Globus pallidus (tissue), 1 donor: ENCODE measurements at regions not wholly inside any gene's neighbourhood (a gene's known extent, or its start where the extent isn't known, plus 50 kb on each side); places are given as distances from the start of the nearest gene placed in this dataset.

Source experiments
- DNase-seq: peaks from one replicate; pipeline ENCODE4 v3.0.0-alpha.2; 2015; ENCODE audit warnings: low spot score

DNA sequence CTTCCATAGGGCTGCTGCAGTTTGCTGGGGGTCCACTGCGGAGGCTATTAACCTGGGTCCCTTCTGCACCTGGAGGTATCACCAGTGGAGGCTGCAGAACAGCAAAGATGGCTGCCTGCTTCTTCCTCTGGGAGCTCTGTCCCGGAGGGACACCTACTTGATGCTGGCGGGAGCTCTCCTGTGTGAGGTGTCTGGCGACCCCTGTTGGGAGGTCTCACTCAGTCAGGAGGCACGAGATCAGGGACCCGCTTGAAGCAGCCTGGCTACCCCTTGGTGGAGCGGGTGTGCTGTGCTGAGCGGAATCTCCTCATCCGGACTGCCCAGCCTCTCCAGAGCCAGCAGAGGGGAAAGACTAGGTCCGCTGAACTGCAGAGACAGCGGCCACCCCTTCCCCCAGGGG is 56.0 kb upstream of the CTXND1 start:
- DNase-seq, result no peak

DNA sequence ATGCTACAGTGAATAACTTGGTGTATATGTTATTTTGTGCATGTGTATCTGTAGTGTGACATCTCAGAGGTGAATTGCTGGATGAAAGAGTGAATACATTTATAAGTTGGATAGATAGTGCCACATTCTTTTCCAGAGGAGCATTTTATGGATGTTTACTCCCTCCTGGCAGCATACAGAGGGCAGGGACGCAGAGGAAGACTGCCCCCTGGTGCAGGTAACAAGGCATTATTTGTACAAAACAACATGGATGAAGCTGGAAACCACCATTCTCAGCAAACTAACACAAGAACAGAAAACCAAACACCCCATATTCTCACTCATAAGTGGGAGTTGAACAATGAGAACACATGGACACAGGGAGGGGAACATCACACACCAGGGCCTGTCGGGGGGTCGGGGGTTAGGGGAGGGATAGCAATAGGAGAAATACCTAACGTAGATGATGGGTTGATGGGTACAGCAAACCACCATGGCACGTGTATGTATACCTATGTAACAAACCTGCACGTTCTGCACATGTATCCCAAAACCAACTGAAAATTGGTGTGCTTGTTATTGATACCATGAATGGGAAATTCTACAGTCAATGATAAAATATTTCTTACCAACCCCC is 57.9 kb upstream of the CTXND1 start:
- no peak for DNase-seq

DNA sequence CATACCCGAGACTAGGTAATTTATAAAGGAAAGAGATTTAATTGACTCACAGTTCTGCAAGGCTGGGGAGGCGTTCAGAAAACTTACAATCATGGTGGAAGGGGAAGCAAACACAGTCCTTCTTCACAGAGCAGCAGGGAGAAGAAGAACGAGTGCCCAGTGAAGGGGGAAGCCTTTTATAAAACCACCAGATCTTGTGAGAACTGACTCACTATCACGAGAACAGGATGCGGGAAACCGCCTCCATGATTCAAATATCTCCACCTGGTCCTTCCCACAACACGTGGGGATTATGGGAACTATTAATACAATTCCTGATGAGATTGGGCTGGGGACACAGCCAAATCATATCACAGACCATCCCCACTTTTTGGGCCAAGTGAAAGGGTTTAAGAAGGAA is 58.8 kb upstream of the CTXND1 start:
- no peak for DNase-seq

DNA sequence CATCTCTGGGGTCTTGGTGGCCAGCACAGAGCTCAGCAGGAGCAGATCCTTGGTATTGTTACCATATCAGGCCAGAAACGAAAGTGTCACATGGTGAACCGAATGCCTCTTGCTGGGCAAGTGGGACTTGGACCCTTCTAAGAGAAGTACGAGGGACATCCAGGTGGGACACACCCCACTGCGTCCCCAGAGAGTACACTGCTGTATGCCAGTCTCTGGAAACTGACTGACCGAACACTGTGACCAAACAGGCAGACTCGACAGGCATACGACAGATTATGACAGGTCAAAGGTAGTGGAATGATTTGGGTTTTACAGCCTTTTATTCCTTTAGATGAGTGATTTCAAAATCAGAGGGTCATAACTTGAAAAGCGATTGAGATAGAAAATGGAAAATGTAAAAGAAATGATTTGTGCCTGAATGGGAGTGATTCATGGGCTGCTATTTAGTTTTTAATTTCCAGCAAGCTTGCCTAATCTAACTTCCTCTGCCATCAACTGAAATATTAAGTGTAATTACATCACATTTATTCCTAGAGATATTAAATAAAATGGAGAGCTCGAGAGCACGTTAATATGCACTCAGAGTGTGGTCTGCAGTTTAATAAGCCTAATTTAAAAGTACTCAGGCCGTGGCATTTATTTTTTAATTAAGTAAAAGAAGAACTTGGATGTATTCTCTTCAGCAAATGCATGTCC is 63.4 kb upstream of the CTXND1 start:
- DNase-seq, result no peak

DNA sequence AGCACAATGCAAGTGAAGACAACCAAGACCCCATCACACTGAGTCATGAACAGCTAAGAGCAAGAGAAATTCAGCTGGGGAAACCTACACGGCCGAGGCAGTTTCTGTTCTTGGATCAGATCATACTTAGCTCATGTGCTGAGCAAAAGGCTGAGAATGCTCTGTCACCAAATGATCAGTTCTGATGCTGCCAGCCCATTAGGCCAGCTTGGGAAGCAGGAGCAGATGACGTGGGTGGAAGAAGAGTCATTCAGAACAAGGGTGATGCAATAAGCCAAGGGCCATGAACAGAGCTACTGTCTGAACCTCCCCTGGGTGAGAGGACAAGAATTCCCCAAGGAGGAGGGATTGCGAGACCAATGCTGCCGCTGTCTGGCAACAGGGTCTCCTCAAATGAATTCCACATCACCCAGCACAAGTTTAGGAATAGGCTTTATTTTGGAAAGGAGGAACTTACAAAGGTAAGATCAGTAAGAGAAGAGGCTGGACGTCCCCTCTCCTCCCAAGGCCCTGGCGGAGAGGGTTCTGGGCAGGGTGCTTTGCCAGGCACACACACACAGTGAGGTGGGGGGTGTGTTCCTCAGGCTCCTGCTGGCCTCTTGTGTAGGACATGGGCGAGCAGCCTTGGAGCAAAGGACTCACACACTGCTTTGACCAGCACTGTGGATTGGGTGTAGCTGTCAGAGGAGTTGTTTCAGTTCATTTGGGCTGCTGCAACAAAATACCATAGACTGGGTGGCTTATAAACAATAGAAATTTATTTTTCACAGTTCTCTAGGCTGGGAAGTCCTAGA is 65.6 kb upstream of the CTXND1 start:
- peak; percentile 10 for DNase-seq

DNA sequence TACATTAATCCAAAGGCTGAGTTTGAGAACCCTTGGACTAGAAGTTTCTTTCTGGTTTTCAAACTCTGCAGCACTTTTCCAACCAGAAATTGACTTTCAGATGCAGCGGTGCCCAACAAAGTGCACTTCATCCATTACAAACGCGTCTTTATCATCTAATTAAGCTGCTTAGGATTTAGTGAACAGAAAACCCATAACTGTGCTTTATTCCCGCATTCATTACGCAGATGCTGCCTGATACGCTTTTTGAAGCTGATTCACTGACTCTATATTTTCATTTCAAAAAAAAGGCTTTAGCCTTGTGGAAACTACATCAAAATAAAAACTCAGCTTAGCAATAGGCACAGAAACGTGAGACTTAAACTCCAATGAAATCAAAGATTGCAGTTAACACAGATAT is 69.8 kb upstream of the CTXND1 start:
- no peak for DNase-seq

DNA sequence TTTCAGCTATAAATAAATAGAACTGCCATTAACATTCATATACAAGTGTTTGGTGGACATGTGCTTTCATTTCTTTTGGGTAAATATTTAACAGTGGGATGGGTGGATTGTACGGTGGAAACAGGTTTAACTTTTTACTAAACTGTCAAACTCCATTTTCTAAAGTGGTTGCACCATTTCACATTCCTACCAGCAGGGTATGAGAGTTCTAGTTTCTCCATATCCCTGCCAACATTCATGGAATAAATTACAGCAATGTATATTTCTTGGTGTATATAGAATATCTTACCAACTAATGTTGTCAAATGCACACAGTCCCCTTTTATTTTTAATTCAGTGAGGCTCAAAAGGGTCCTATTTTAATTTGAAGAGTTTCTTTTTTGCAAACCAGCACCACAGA is 71.3 kb upstream of the CTXND1 start:
- DNase-seq, result no peak

DNA sequence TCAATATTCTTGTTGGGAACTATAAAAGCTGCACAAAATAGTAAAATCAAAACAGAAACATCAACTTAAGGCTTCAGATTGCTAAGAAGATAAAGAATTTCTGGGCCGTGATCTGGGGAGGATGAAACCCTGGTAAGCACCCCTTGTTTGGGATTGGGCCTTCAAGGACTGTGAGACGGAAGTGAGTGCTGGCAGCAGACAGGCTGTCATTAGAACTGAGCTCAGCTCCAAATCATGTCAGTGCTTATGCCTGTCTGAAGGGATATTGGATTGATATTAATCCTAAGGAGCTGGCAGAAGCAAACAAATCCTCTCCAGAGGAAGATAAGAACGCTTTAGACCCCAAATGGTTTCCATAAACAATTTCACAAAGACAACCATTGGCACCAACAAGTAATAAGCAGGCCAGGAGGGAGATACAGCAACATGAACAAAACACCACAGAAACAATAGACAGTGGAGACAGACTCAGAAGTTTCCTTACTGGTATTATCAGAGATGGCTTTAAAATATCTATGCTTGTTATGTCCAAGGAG is 72.6 kb upstream of the CTXND1 start:
- no peak for DNase-seq

DNA sequence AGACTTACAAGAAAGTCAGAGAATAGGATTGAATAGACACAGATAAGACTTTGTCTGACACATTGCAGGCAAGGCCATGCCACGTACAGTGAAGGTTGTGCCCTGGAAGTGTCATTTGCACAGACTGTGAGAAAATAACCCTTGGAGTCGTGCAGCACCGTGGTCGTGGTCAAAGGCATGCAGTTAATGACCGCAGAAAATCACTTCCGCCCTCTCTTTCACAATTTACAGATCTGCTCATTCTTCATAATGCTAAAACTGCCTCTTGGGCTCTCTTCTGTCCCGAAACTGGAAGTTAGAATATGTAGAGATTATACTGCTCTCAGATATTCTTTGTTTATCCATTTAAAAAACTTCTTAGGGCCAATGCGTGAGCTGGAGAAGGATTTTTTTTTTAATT is 73.2 kb upstream of the CTXND1 start:
- DNase-seq, result no peak

DNA sequence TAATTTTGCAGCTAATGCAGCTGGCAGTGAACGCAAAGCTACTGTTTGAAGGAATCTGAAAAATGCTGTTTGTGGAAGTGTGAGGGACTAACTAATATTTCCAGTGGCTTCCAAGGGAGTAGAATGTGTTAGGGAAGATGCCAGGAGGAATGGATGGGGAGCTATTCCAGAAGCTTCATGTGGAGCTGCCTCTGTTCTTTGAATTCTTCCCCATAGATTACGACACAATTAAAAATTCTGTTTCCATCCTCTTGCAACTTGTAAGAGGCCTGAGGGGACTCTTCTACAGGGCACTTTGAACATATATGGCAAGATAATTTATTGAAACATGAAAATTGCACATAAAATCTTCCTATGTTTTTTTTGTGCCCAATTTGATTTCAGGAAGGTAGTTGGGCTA is 74.3 kb upstream of the CTXND1 start:
- no peak for DNase-seq

DNA sequence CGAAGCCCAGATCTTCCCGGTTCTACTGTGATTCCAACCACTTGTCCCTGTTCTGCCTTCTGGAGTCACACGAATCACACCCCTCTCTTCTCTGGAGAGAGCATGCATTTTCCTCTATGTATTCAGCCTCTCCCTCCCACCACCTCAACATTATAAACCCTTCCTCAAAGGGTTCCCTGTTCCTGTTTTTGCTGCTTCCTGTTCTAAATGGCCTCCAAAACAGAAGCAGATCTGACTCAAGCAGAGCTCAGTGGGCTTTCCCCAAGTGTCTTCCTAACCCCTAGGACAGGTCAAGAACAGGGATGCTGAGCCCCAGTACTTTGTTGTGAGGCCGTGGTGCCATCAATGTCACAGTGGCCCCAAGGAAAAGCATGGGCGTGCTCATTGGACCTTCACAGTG is 75.7 kb upstream of the ARNT2 start:
- DNase-seq, result no peak

DNA sequence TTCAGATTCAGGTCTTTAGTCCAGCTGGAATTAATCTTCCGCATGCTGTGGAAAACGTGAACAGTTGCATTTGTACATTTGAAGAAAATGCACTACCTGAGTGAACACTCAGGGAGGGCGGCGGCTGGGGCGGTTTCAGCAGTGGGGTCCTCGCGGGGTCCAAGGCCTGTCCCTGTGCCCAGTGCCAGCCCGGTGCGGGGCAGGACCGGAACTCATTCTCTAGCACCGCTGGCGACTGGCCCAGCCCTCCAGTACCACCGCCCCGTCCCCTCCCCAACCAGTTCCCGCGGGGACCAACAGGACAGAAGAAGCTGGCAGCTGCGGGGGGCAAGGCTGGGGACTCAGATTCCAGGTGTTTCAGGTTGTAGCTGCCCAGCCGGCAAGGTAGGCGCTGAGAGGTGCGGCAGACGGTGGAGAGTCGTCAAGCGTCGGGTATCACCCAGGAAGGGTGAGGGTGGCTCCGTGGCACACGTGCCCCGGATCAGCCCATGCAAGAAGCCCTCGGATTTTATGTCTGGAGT is 72.2 kb upstream of the ARNT2 start:
- DNase-seq, result no peak

DNA sequence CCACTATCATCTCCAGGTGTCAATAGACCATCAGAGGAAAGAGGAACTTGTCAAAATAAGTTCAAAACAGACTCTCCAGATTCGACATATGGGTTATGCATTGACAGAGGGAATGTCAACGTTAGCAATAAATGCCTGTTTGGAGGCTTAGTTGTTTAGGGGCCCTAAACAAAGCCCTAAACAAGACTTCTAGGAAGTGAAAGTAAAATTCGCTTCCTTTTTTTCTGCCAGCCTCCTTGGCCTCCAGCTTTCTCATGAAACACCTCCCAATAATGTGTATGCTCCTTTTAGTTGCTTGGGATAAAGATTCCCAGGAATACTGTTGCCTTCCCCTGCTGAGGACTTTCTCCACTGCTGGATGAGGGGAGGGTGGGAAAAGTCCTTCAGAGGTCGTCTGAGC is 70.9 kb upstream of the ARNT2 start:
- no peak for DNase-seq

DNA sequence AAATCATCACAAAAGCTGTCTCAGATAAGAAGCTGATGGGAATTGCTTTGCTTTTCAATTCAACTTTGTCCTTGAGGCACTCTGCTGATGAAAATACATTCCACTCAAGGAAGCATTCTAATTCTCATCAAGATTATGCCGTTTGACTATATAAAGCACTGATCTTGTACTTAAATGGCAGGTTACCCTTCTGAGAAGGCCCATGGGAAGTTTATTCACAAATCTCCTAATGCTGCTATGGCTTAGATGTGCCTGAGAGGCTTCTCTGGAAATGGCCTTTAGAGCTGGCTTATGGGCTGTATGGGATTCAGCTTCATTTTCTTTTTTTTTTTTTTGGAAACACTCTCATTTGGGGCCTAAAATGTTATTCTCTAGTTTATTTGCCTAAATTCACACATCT is 69.7 kb upstream of the ARNT2 start:
- no peak for DNase-seq

DNA sequence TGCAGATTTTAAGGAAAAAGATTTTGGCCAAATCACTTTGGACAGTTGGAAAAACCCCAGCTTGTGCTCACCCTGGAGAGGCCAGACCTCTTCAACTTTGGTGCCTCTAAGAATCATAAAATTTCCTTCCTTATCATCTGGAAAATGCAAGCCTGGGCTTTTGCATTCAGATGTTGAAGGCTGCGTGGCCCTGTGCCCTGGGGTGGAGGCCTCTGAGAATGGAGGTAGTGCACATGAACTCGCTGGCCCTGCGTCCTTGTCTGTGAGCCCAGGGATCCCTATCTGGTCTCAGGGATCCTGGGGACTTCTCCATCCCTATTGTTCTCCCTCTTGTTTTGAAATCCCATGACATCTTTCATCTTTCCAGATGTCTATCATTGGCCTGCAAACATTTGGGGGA is 64.6 kb upstream of the ARNT2 start:
- no peak for DNase-seq

DNA sequence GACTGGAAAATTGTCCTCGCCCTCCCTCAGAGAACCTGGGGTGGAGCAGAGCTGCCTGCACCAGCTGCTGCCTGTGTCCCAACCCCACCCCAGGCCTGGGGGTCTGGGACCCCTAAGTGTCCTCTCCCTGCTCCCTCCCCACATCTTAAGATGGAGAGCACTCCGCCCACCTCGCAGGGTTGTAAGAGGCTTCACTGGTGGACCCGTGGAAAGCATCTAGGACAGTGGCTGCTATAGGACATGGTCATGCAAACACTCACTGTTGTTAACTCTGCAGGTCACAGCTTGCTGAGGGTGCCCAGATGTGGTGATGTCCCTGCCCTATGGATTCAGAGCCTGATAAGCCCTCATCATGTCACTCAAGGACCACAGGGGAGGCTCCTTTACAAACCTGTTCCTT is 62.0 kb upstream of the ARNT2 start:
- DNase-seq, result no peak

DNA sequence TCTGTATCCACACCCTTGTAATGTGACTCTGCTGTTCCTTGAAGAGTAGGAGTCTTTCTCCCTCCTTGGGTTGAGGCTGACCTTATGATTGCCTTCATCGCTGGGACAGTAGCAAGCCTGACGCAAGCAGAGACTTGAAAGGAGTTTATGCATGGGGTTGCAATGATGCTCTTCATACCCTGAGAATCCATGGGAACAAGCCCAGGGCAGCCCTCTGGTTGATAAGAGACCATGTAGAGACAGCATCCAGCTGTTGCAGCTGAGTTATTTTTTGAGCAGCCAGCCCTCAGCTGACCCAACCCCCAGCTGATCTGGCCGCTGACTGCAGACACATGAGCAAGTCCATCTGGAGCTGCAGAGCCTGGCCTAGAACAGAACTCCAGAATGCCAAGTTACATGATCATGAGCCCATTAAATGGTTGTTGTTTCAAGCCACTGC is 60.6 kb upstream of the ARNT2 start:
- DNase-seq, result no peak

DNA sequence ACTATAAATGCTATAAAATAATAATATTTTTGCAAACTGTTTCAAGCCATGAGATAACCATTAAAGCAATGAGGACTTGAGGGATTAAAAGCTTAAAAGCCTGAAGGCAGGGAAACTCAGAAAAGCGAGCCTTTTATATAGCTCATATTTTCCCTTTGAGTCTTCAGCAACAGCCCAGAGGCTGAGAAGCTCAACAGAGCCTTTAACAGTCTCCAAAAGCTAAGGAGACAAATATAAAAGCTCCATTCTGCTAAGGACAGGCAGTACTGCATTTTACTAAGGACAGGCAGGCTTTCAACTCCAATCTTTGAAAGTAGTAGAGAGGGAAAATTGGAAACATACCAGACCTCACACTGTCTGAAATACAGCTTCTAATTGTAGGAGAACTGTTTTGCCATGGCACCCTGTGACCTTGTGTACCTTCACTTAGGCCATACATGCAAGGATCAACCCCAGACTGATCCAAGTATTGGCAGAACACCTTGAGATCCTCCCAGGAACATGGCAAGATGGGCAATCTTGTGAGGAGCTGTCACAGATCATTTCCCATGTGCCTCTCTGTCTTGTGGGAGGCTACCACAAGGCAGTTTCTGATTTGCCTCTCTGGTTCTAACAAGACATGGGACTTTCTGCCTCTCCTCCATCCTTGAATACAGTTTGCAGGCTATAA is 53.1 kb upstream of the ARNT2 start:
- peak; percentile 33 for DNase-seq
